Mesothelial cell of epicardium (in vitro differentiated cells): ENCODE measurements at regions not wholly inside any gene's neighbourhood (a gene's known extent, or its start where the extent isn't known, plus 50 kb on each side); places are given as distances from the start of the nearest gene placed in this dataset.
"Not testable (repeated sequence)": the region's sequence is repeated elsewhere in the genome, so short reads cannot be mapped to it uniquely, and the experiment has no call there.

Experiments used
- DNase-seq, 2 experiments: peaks; one replicate each; pipeline ENCODE4 v3.0.0; 2021; ENCODE audit warnings: low spot score in 2 of 2; ENCODE audit not compliant: unreplicated experiment in 2 of 2
- H3K27ac Mint-ChIP-seq: 2 replicates; pipeline ENCODE4 v1.8.0; 2021; ENCODE audit warnings: mixed read lengths
- H3K27me3 Mint-ChIP-seq: 2 replicates; pipeline ENCODE4 v1.8.0; 2021; ENCODE audit warnings: low read depth, mixed read lengths
- H3K36me3 Mint-ChIP-seq: 2 replicates; pipeline ENCODE4 v1.8.0; 2021; ENCODE audit warnings: mixed read lengths
- H3K4me1 Mint-ChIP-seq: 2 replicates; pipeline ENCODE4 v1.8.0; 2021; ENCODE audit warnings: mixed read lengths
- H3K4me3 Mint-ChIP-seq: 2 replicates; pipeline ENCODE4 v1.8.0; 2021; ENCODE audit warnings: mild to moderate bottlenecking, moderate library complexity, mixed read lengths
- H3K9me3 Mint-ChIP-seq: 2 replicates; pipeline ENCODE4 v1.8.0; 2021; ENCODE audit warnings: mixed read lengths
- TF ChIP-seq, protein P1 (sequence below): fragments of 200-600 bp; sonication (generic); IDR thresholded peaks from one replicate; pipeline ENCODE4 v1.5.0; 2021; ENCODE audit warnings: antibody characterized with exemption; ENCODE audit not compliant: unreplicated experiment

DNA sequence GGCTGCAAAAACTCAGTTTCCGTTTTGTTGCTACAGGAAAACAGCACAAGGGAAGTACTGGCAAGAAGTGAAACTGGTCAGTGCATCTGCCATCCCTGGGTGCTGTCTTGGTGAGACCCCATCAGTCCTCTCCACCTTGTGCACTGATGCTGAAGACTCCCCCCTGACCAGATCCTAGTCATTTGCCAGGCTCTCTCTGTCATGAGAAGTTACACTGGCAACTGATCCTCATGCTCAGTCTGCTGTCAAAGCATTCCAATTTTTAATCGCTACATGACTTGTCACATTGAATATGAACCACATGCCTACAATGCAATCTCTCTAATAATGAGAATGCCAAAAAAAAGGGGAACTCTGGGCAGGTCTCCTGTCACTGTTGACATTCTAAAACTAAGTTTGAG, 296.5 kb downstream of the ZIC1 start:
- Mint-ChIP-seq H3K9me3 (peaks cover 21% of the 10 kb centered on the region), H3K36me3 (no peaks in the 10 kb centered on the region), H3K27me3 (peaks cover 18% of the 10 kb centered on the region), H3K4me3 (no peak overlapping the region), H3K4me1 (no peaks in the 10 kb centered on the region), H3K27ac (no peak overlapping the region)
- TF ChIP-seq, protein P1, sequence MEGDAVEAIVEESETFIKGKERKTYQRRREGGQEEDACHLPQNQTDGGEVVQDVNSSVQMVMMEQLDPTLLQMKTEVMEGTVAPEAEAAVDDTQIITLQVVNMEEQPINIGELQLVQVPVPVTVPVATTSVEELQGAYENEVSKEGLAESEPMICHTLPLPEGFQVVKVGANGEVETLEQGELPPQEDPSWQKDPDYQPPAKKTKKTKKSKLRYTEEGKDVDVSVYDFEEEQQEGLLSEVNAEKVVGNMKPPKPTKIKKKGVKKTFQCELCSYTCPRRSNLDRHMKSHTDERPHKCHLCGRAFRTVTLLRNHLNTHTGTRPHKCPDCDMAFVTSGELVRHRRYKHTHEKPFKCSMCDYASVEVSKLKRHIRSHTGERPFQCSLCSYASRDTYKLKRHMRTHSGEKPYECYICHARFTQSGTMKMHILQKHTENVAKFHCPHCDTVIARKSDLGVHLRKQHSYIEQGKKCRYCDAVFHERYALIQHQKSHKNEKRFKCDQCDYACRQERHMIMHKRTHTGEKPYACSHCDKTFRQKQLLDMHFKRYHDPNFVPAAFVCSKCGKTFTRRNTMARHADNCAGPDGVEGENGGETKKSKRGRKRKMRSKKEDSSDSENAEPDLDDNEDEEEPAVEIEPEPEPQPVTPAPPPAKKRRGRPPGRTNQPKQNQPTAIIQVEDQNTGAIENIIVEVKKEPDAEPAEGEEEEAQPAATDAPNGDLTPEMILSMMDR: no peak
- no peak for DNase-seq

DNA sequence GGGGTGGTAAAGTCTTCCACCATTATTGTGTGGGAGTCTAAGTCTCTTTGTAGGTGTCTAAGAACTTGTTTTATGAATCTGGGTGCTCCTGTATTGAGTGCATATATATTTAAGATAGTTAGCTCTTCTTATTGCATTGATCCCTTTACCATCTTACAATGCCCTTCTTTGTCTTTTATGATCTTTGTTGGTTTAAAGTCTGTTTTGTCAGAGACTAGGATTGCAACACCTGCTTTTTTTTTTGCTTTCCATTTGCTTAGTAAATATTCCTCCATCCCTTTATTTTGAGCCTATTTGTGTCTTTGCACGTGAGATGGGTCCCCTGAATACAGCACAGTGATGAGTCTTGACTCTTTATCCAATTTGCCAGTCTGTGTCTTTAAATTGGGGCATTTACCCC, 301.6 kb downstream of the ZIC1 start:
- H3K36me3 Mint-ChIP-seq, H3K27ac Mint-ChIP-seq, DNase-seq, H3K4me3 Mint-ChIP-seq, H3K4me1 Mint-ChIP-seq: not testable (repeated sequence)
- Mint-ChIP-seq H3K9me3 (peaks cover 21% of the 10 kb centered on the region), H3K27me3 (peaks cover 10% of the 10 kb centered on the region)

DNA sequence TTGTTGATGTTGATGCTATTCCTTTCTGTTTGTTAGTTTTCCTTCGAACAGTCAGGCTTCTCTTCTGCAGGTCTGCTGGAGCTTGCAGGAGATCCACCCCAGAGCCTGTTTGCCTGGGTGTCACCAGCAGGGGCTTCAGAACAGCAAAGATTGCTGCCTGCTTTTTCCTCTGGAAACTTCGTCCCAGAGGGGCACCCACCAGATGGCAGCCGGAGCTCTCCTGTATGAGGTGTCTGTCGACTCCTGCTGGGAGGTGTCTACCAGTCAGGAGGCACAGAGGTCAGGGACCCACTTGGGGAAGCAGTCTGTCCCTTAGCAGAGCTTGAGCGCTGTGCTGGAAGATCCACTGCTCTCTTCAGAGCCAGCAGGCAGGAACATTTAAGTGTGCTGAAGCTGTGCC, 303.2 kb downstream of the ZIC1 start:
- Mint-ChIP-seq H3K4me3 (no peak overlapping the region), H3K36me3 (no peaks in the 10 kb centered on the region), H3K9me3 (peaks cover 21% of the 10 kb centered on the region), H3K4me1 (peaks cover 4% of the 10 kb centered on the region), H3K27me3 (peaks cover 12% of the 10 kb centered on the region), H3K27ac (no peak overlapping the region)
- DNase-seq: no peak
- TF ChIP-seq, protein P1: no peak

DNA sequence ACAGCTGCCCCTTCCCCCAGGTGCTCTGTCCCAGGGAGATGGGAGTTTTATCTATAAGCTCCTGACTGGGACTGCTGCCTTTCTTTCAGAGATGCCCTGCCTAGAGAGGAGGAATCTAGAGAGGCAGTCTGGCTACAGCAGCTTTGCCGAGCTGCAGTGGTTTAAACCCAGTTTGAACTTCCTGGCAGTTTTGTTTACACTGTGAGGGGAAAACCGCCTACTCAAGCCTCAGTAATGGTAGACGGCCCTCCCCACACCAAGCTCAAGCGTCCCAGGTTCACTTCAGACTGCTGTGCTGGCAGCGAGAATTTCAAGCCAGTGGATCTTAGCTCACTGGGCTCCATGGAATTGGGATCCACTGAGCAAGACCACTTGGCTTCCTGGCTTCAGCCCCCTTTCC, 303.6 kb downstream of the ZIC1 start:
- Mint-ChIP-seq H3K27me3 (peaks cover 12% of the 10 kb centered on the region), H3K9me3 (peaks cover 21% of the 10 kb centered on the region)
- H3K4me3 Mint-ChIP-seq, DNase-seq, H3K4me1 Mint-ChIP-seq, H3K36me3 Mint-ChIP-seq, H3K27ac Mint-ChIP-seq: not testable (repeated sequence)

DNA sequence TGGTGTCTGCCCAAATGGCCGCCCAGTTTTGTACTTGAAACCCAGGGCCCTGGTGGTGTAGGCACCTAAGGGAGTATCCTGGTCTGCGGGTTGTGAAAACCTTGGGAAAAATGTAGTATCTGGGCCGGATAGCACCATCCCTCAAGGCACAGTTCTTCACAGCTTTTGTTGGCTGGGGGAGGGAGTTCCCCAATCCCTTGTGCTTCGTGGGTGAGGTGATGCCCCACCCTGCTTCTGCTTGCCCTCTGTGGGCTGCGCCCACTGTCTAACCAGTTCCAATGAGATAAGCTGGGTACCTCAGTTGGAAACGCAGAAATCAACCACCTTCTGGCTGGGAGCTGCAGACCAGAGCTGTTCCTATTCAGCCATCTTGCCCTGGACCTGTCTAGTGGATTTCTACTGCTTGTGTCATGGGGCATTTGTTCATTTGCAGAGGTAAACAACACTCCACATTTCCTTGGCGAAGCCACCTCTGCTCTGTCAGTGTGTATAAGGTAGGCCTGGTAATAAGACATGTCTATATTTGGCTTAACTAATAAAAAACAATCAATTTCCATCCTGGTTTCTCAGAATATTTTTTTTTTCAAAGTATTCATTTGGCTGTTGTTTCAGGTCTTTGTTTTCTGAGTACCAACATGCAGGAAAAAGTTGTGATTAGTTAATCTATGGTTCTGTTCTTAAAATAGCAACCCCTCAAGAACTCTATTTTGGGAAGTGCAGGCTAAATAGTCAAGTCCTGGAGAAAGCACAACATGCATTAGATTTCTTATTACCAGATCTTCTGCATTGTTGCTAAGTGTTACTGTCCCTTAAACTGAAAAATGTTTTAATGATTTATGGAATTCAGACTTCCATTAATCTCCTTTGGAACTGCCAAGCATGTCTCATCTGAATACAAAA, 304.3 kb downstream of the ZIC1 start:
- H3K4me1 Mint-ChIP-seq: peaks cover 4% of the 10 kb centered on the region
- TF ChIP-seq, protein P1: no peak
- no peaks in the 10 kb centered on the region for H3K36me3 Mint-ChIP-seq
- no peak overlapping the region for H3K27ac Mint-ChIP-seq
- peaks cover 12% of the 10 kb centered on the region for H3K27me3 Mint-ChIP-seq
- DNase-seq: no peak
- peaks cover 20% of the 10 kb centered on the region for H3K9me3 Mint-ChIP-seq
- H3K4me3 Mint-ChIP-seq: no peak overlapping the region

DNA sequence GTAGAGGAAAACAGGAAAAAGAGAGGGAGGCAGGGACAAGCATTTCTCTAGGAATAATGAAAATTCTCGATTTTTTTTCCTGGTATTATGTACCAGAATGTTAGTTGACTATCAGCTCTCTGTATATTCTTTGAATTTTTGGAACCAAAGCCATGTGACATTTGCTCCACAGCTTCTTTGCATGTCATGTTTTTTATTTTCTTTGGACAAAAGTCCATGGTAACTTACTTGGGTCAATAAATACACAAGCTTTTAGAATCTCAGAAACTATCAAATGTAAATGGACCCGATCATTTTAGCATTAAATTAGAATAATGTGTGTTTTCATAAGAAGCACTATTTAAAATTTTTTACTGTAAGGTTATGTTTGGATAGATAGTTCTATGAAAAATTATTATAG, 320.5 kb downstream of the ZIC1 start:
- TF ChIP-seq, protein P1: no peak
- DNase-seq: no peak

More for the DNA sequence above, 320.5 kb downstream of the ZIC1 start:
- no peaks in the 10 kb centered on the region for H3K36me3 Mint-ChIP-seq
- peaks cover 2% of the 10 kb centered on the region for H3K9me3 Mint-ChIP-seq
- peaks cover 7% of the 10 kb centered on the region for H3K27me3 Mint-ChIP-seq
- no peak overlapping the region for H3K27ac Mint-ChIP-seq
- H3K4me3 Mint-ChIP-seq: no peak overlapping the region
- H3K4me1 Mint-ChIP-seq: peaks cover 8% of the 10 kb centered on the region
